SH-SY5Y (cell line): ENCODE measurements at regions not wholly inside any gene's neighbourhood (a gene's known extent, or its start where the extent isn't known, plus 50 kb on each side); places are given as distances from the start of the nearest gene placed in this dataset.

Experiments
- GATA2 ChIP-seq: IDR thresholded peaks from 2 replicates; pipeline ENCODE4 v1.6.1; 2011; ENCODE audit warnings: mild to moderate bottlenecking, low read depth, low read length
- GATA3 ChIP-seq: IDR thresholded peaks from 2 replicates; pipeline ENCODE4 v1.6.1; 2011; ENCODE audit warnings: low read depth, mild to moderate bottlenecking, low read length, moderate library complexity

DNA sequence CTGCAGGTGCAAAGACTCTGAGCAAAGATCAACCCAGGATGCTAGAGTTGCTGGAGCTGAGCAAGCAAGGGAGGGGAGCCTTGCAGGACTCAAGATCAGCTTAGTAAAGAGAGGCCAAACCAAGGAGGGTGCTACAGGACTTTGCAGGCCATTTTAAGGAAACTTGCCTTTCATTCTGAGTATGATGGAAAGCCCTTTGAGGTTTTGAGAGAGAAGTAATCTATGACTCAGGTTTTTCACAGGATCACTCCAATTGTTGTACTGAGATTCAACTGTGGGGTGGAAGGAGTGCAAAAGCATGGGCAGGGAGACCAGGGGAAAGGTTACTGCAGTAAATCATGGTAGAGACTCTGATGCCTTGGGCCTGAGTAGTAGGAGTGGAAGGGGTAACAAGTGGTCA is 260.4 kb upstream of the GPR149 start:
- TF ChIP-seq GATA3 = no peak
- no peak for TF ChIP-seq GATA2
